Fibroblast of lung (primary cell): ENCODE measurements at regions not wholly inside any gene's neighbourhood (a gene's known extent, or its start where the extent isn't known, plus 50 kb on each side); places are given as distances from the start of the nearest gene placed in this dataset.

ENCODE experiments used
- EZH2 ChIP-seq: IDR thresholded peaks from 2 replicates; pipeline ENCODE4 v1.5.1; 2012; ENCODE audit warnings: low read length, control low read depth, mild to moderate bottlenecking; ENCODE audit errors: missing control alignments
- TF ChIP-seq, protein P1 (sequence below), 2 donors: IDR thresholded peaks in 1 of 2; conservative IDR thresholded peaks in 1 of 2; 1 replicate in 1 of 2; 2 replicates in 1 of 2; pipeline ENCODE4 v1.5.1; 2011 to 2012; ENCODE audit warnings: low read length in 2 of 2, control low read depth in 1 of 2, inconsistent platforms in 1 of 2, low read depth in 1 of 2, mild to moderate bottlenecking in 1 of 2

DNA sequence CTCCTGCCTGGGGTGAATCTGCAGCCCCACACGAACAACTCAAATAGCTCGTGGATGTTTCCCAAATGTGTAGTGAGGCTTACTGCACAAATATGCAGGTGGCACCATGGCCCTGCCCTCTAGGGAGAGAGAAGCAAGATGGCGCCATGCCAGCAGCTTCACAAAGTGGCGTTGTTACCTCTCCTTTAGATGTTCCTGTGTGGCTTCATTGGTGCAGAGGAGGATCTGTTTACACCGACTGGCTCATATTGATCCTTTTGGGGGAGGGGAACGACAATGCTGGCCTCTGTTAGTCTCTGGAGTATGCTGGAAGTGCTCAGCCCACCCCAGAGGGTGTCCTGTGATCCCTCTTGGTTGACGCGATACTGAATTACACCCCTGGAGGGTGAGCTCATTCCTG is 99.5 kb upstream of the GATA6 start:
- TF ChIP-seq, protein P1, sequence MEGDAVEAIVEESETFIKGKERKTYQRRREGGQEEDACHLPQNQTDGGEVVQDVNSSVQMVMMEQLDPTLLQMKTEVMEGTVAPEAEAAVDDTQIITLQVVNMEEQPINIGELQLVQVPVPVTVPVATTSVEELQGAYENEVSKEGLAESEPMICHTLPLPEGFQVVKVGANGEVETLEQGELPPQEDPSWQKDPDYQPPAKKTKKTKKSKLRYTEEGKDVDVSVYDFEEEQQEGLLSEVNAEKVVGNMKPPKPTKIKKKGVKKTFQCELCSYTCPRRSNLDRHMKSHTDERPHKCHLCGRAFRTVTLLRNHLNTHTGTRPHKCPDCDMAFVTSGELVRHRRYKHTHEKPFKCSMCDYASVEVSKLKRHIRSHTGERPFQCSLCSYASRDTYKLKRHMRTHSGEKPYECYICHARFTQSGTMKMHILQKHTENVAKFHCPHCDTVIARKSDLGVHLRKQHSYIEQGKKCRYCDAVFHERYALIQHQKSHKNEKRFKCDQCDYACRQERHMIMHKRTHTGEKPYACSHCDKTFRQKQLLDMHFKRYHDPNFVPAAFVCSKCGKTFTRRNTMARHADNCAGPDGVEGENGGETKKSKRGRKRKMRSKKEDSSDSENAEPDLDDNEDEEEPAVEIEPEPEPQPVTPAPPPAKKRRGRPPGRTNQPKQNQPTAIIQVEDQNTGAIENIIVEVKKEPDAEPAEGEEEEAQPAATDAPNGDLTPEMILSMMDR (conservative IDR thresholded peaks at IDR 0.05 in 1 of 2, IDR thresholded peaks at IDR 0.05 in 1 of 2; ENCODE audit: low read depth in 1 of 2, low read length in 2 of 2) = no peak
- TF ChIP-seq EZH2 = no peak
